ENCODE measurements at regions not wholly inside any gene's neighbourhood (a gene's known extent, or its start where the extent isn't known, plus 50 kb on each side); places are given as distances from the start of the nearest gene placed in this dataset.
"Not testable (repeated sequence)": the region's sequence is repeated elsewhere in the genome, so short reads cannot be mapped to it uniquely, and the experiment has no call there.

- Histone ChIP-seq H3K9me3 (no peaks in the 10 kb centered on the region), H3K4me1 (no peaks in the 10 kb centered on the region), H3K36me3 (no peaks in the 10 kb centered on the region), H3K27ac (no peak overlapping the region), H3K27me3 (no peaks in the 10 kb centered on the region), H3K9ac (ENCODE audit: low read depth in 2 of 2, low read length in 2 of 2) (no peak overlapping the region), H3K4me3 (no peak overlapping the region)
- no peak for DNase-seq
- no peak for TF ChIP-seq CTCF (IDR thresholded peaks at IDR 0.05)
- intact Hi-C loops (cut with DNase I) = no loop called here
These were observed 504.5 kb downstream of the IRS1 start for GRCh38 chr2:226295123-226295522.

- H3K4me3 ChIP-seq; intact Hi-C loops (cut with DNase I); H3K36me3 ChIP-seq; H3K9ac ChIP-seq (ENCODE audit: low read depth in 2 of 2, low read length in 2 of 2); H3K27ac ChIP-seq; H3K27me3 ChIP-seq; H3K9me3 ChIP-seq; DNase-seq; H3K4me1 ChIP-seq: not testable (repeated sequence)
These were observed 508.3 kb downstream of the IRS1 start for GRCh38 chr2:226291281-226291680.

- intact Hi-C loops (cut with DNase I) = no loop called here
- H3K9me3 ChIP-seq = no peaks in the 10 kb centered on the region
These were observed 512.7 kb downstream of the IRS1 start for GRCh38 chr2:226286916-226287315.

GRCh38 chr2:226283796-226284195 is 515.8 kb downstream of the IRS1 start:
- H3K9ac ChIP-seq (ENCODE audit: low read depth in 2 of 2, low read length in 2 of 2) = no peak overlapping the region
- H3K9me3 ChIP-seq = no peaks in the 10 kb centered on the region
- H3K36me3 ChIP-seq = no peaks in the 10 kb centered on the region
- intact Hi-C loops (cut with DNase I) = no loop called here
- no peak for DNase-seq
- H3K4me1 ChIP-seq = no peaks in the 10 kb centered on the region
- H3K4me3 ChIP-seq = no peak overlapping the region
- no peak for TF ChIP-seq CTCF (IDR thresholded peaks at IDR 0.05)
- no peaks in the 10 kb centered on the region for H3K27me3 ChIP-seq
- no peak overlapping the region for H3K27ac ChIP-seq

More at GRCh38 chr2:226286916-226287315, 512.7 kb downstream of the IRS1 start:
- no peak overlapping the region for H3K4me3 ChIP-seq
- no peak for TF ChIP-seq CTCF (IDR thresholded peaks at IDR 0.05)
- H3K27me3 ChIP-seq = no peaks in the 10 kb centered on the region
- no peak overlapping the region for H3K27ac ChIP-seq
- H3K9ac ChIP-seq (ENCODE audit: low read depth in 2 of 2, low read length in 2 of 2) = no peak overlapping the region
- no peaks in the 10 kb centered on the region for H3K4me1 ChIP-seq
- no peaks in the 10 kb centered on the region for H3K36me3 ChIP-seq
- no peak for DNase-seq

- DNase-seq = no peak
- no peak overlapping the region for H3K27ac ChIP-seq
- H3K27me3 ChIP-seq = no peaks in the 10 kb centered on the region
- intact Hi-C loops (cut with DNase I) = no loop called here
- TF ChIP-seq CTCF (IDR thresholded peaks at IDR 0.05) = no peak
- no peaks in the 10 kb centered on the region for H3K9me3 ChIP-seq
- no peaks in the 10 kb centered on the region for H3K36me3 ChIP-seq
- no peaks in the 10 kb centered on the region for H3K4me1 ChIP-seq
- no peak overlapping the region for H3K4me3 ChIP-seq
- H3K9ac ChIP-seq (ENCODE audit: low read depth in 2 of 2, low read length in 2 of 2) = no peak overlapping the region
These were observed 517.5 kb downstream of the IRS1 start for GRCh38 chr2:226282151-226282550.

GRCh38 chr2:226280136-226280535 is 519.5 kb downstream of the IRS1 start:
- intact Hi-C loops (cut with DNase I); H3K27me3 ChIP-seq: not testable (repeated sequence)

GRCh38 chr2:226275215-226275614 is 524.4 kb downstream of the IRS1 start:
- intact Hi-C loops (cut with DNase I) = no loop called here
- TF ChIP-seq CTCF (IDR thresholded peaks at IDR 0.05) = no peak
- Histone ChIP-seq H3K9me3 (no peaks in the 10 kb centered on the region), H3K4me1 (no peaks in the 10 kb centered on the region), H3K27me3 (no peaks in the 10 kb centered on the region), H3K27ac (no peak overlapping the region), H3K4me3 (no peak overlapping the region), H3K36me3 (no peaks in the 10 kb centered on the region), H3K9ac (ENCODE audit: low read depth in 2 of 2, low read length in 2 of 2) (no peak overlapping the region)
- DNase-seq = no peak

More at GRCh38 chr2:226280136-226280535, 519.5 kb downstream of the IRS1 start:
- H3K4me1 ChIP-seq; H3K36me3 ChIP-seq; H3K4me3 ChIP-seq; DNase-seq; H3K9me3 ChIP-seq; H3K9ac ChIP-seq (ENCODE audit: low read depth in 2 of 2, low read length in 2 of 2); H3K27ac ChIP-seq: not testable (repeated sequence)
